Medulla oblongata (tissue), 1 donor: ENCODE measurements at regions not wholly inside any gene's neighbourhood (a gene's known extent, or its start where the extent isn't known, plus 50 kb on each side); places are given as distances from the start of the nearest gene placed in this dataset.

Source experiments
- DNase-seq: peaks from one replicate; pipeline ENCODE4 v3.0.0-alpha.2; 2015; ENCODE audit errors: extremely low spot score

- DNase-seq = no peak
Observed at GRCh38 chr13:34546344-34547250, 395.5 kb upstream of the NBEA start.

- no peak for DNase-seq
Observed at GRCh38 chr13:34547929-34548328, 394.1 kb upstream of the NBEA start.

GRCh38 chr13:34553376-34553775 is 388.7 kb upstream of the NBEA start:
- no peak for DNase-seq

GRCh38 chr13:34555988-34556387 is 386.1 kb upstream of the NBEA start:
- no peak for DNase-seq

GRCh38 chr13:34561033-34561432 is 381.0 kb upstream of the NBEA start:
- DNase-seq = no peak

GRCh38 chr13:34567597-34567996 is 374.5 kb upstream of the NBEA start:
- DNase-seq = no peak

GRCh38 chr13:34570698-34571353 is 371.2 kb upstream of the NBEA start:
- DNase-seq = no peak

GRCh38 chr13:34571716-34572115 is 370.4 kb upstream of the NBEA start:
- no peak for DNase-seq

GRCh38 chr13:34577051-34577450 is 365.0 kb upstream of the NBEA start:
- no peak for DNase-seq

GRCh38 chr13:34578471-34578870 is 363.6 kb upstream of the NBEA start:
- DNase-seq = no peak

- no peak for DNase-seq
Observed at GRCh38 chr13:34578917-34579316, 363.2 kb upstream of the NBEA start.

GRCh38 chr13:34583181-34583580 is 358.9 kb upstream of the NBEA start:
- no peak for DNase-seq

- no peak for DNase-seq
Observed at GRCh38 chr13:34587576-34587975, 354.5 kb upstream of the NBEA start.

- no peak for DNase-seq
Observed at GRCh38 chr13:34588362-34588761, 353.7 kb upstream of the NBEA start.

GRCh38 chr13:34589581-34589980 is 352.5 kb upstream of the NBEA start:
- DNase-seq = no peak

- DNase-seq = no peak
Observed at GRCh38 chr13:34591129-34591528, 350.9 kb upstream of the NBEA start.

- peak; percentile 81 for DNase-seq
Observed at GRCh38 chr13:34591900-34592529, 350.1 kb upstream of the NBEA start.

- no peak for DNase-seq
Observed at GRCh38 chr13:34593658-34594057, 348.4 kb upstream of the NBEA start.

GRCh38 chr13:34594507-34594906 is 347.6 kb upstream of the NBEA start:
- no peak for DNase-seq

GRCh38 chr13:34608331-34608730 is 333.7 kb upstream of the NBEA start:
- no peak for DNase-seq

- no peak for DNase-seq
Observed at GRCh38 chr13:34611671-34612070, 330.4 kb upstream of the NBEA start.

GRCh38 chr13:34617473-34618083 is 324.5 kb upstream of the NBEA start:
- no peak for DNase-seq
